IMR-90 (cell line): ENCODE measurements at regions not wholly inside any gene's neighbourhood (a gene's known extent, or its start where the extent isn't known, plus 50 kb on each side); places are given as distances from the start of the nearest gene placed in this dataset.

Experiments used
- BHLHE40 ChIP-seq: fragments of 150-350 bp; IDR thresholded peaks from 2 replicates; pipeline ENCODE4 v1.6.1; 2016; ENCODE audit warnings: mild to moderate bottlenecking, low read depth, low read length
- CEBPB ChIP-seq: IDR thresholded peaks from 2 replicates; pipeline ENCODE4 v1.6.1; 2012; ENCODE audit warnings: low read depth, low read length, improper control_type of control experiment
- FOS ChIP-seq: fragments of 150-350 bp; IDR thresholded peaks from 2 replicates; pipeline ENCODE4 v1.6.1; 2016; ENCODE audit warnings: low read depth, low read length
- MAZ ChIP-seq: IDR thresholded peaks from 2 replicates; pipeline ENCODE4 v1.6.1; 2012; ENCODE audit warnings: low read depth, mild to moderate bottlenecking, low read length, improper control_type of control experiment, moderate library complexity, borderline replicate concordance
- POLR2A ChIP-seq: IDR thresholded peaks from 2 replicates; pipeline ENCODE4 v1.6.1; 2012; ENCODE audit warnings: mild to moderate bottlenecking, low read depth, low read length
- RAD21 ChIP-seq: IDR thresholded peaks from 2 replicates; pipeline ENCODE4 v1.6.1; 2012; ENCODE audit warnings: low read length, improper control_type of control experiment
- RCOR1 ChIP-seq: IDR thresholded peaks from 2 replicates; pipeline ENCODE4 v1.6.1; 2012; ENCODE audit warnings: mild to moderate bottlenecking, low read length, improper control_type of control experiment; ENCODE audit not compliant: insufficient replicate concordance
- SMC3 ChIP-seq: fragments of 150-350 bp; IDR thresholded peaks from 2 replicates; pipeline ENCODE4 v1.6.1; 2016; ENCODE audit warnings: low read depth, mild to moderate bottlenecking, antibody characterized with exemption, low read length, moderate library complexity
- TF ChIP-seq, protein P1 (sequence below): conservative IDR thresholded peaks from 2 replicates; pipeline ENCODE4 v1.5.1; 2012; ENCODE audit warnings: mild to moderate bottlenecking, low read depth, low read length, improper control_type of control experiment
- TF ChIP-seq, protein P2 (sequence below): fragments of 150-350 bp; IDR thresholded peaks from 2 replicates; pipeline ENCODE4 v1.6.1; 2016; ENCODE audit warnings: low read depth, mild to moderate bottlenecking, low read length, moderate library complexity, borderline replicate concordance
- TF ChIP-seq, protein P3 (sequence below): fragments of 150-350 bp; IDR thresholded peaks from 2 replicates; pipeline ENCODE4 v1.6.1; 2017; ENCODE audit warnings: mild to moderate bottlenecking, antibody characterized with exemption, low read length, low read depth

DNA sequence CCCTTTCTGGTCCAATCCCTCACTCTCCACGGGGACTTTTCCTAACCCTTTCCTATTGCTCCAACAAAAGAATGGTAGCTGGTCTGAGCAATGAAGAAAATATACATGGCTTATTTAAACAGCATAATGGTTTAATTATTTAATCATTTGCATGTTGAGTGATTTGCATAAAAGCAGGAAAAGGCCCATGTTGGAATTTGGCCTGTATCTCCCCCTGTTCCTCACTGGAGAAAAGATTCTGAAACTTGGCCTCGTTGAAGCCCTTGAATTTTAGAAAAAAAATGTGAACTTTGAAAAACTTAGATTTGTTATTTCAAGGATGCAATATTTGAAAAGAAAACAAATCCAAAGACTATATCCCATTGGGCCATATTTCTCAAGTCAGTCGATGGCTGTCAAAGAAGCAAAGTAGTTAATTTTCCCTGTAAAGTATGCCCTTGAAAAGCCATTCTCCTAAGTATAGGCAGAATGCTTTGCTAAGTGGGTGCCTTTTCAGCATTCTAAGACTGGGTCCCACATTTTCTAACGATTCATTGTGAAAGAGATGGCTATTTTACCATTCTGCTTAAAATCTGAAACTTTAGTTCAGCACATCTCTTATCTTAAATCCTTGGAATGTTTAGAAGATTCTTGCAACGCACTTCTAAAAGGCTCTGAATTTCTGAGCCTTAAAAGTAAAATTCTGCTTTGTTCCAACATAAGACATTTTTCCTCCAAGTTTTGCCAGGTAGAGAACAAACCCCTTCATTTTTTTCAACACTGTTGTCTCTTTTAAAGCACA, 428.8 kb downstream of the ARHGEF28 start:
- TF ChIP-seq POLR2A: no peak
- TF ChIP-seq, protein P1, sequence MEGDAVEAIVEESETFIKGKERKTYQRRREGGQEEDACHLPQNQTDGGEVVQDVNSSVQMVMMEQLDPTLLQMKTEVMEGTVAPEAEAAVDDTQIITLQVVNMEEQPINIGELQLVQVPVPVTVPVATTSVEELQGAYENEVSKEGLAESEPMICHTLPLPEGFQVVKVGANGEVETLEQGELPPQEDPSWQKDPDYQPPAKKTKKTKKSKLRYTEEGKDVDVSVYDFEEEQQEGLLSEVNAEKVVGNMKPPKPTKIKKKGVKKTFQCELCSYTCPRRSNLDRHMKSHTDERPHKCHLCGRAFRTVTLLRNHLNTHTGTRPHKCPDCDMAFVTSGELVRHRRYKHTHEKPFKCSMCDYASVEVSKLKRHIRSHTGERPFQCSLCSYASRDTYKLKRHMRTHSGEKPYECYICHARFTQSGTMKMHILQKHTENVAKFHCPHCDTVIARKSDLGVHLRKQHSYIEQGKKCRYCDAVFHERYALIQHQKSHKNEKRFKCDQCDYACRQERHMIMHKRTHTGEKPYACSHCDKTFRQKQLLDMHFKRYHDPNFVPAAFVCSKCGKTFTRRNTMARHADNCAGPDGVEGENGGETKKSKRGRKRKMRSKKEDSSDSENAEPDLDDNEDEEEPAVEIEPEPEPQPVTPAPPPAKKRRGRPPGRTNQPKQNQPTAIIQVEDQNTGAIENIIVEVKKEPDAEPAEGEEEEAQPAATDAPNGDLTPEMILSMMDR: no peak
- TF ChIP-seq RAD21: no peak
- TF ChIP-seq SMC3: no peak
- TF ChIP-seq FOS: no peak
- TF ChIP-seq, protein P2, sequence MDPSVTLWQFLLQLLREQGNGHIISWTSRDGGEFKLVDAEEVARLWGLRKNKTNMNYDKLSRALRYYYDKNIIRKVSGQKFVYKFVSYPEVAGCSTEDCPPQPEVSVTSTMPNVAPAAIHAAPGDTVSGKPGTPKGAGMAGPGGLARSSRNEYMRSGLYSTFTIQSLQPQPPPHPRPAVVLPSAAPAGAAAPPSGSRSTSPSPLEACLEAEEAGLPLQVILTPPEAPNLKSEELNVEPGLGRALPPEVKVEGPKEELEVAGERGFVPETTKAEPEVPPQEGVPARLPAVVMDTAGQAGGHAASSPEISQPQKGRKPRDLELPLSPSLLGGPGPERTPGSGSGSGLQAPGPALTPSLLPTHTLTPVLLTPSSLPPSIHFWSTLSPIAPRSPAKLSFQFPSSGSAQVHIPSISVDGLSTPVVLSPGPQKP: no peak
- no peak for TF ChIP-seq CEBPB
- no peak for TF ChIP-seq MAZ
- TF ChIP-seq RCOR1: no peak
- TF ChIP-seq, protein P3, sequence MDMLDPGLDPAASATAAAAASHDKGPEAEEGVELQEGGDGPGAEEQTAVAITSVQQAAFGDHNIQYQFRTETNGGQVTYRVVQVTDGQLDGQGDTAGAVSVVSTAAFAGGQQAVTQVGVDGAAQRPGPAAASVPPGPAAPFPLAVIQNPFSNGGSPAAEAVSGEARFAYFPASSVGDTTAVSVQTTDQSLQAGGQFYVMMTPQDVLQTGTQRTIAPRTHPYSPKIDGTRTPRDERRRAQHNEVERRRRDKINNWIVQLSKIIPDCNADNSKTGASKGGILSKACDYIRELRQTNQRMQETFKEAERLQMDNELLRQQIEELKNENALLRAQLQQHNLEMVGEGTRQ: no peak
- no peak for TF ChIP-seq BHLHE40
